Endothelial cell of umbilical vein (primary cell): ENCODE measurements at regions not wholly inside any gene's neighbourhood (a gene's known extent, or its start where the extent isn't known, plus 50 kb on each side); places are given as distances from the start of the nearest gene placed in this dataset.

Experiments
- BruUV-seq: library from RNA; stranded (reverse); fragments of 400-500 nt; replicated peaks from 2 replicates; lab custom pipeline; 2021; lab: Mats Ljungman, UMichigan
- CTCF ChIA-PET: fragments of 300-600, 350-600 bp; sonication (Branson Sonifier 250); formaldehyde crosslinking; loops from one replicate; lab custom pipeline; 2021; ENCODE audit warnings: antibody characterized with exemption, inconsistent platforms; lab: Charles Lee
- POLR2A ChIA-PET: fragments of 300-600, 350-600 bp; sonication (Branson Sonifier 250); formaldehyde crosslinking; loops from one replicate; lab custom pipeline; 2021; ENCODE audit warnings: antibody characterized with exemption, inconsistent platforms; lab: Charles Lee
- DNase-seq: peaks from one replicate; pipeline ENCODE4 v3.0.0-alpha.2; 2011; ENCODE audit warnings: low read depth, low spot score
- FAIRE-seq: peaks from 2 replicates; lab custom pipeline; 2011; peaks lifted over from hg19 to GRCh38; lab: Jason Lieb, UNC
- H2AFZ ChIP-seq: 2 replicates; pipeline ENCODE4 v1.6.0; 2012; ENCODE audit warnings: low read depth, low read length, control low read depth, inconsistent platforms
- H3K27ac ChIP-seq: 2 replicates; pipeline ENCODE4 v1.5.1; 2011; ENCODE audit warnings: low read depth, mild to moderate bottlenecking, control low read depth, low read length, moderate library complexity; ENCODE audit not compliant: insufficient read depth
- H3K27me3 ChIP-seq, 2 experiments: 2 replicates each; pipeline versions ENCODE4 v1.6.0 to v1.6.1; 2011; ENCODE audit warnings: low read length in 2 of 2, mixed read lengths in 1 of 2; ENCODE audit not compliant: control insufficient read depth in 2 of 2, insufficient read depth in 2 of 2
- H3K36me3 ChIP-seq, 2 experiments: 2 replicates in 1 of 2; 3 replicates in 1 of 2; pipeline ENCODE4 v1.5.1; 2011; ENCODE audit warnings: low read length in 2 of 2, mild to moderate bottlenecking in 1 of 2, moderate library complexity in 1 of 2; ENCODE audit not compliant: control insufficient read depth in 2 of 2, insufficient read depth in 2 of 2; ENCODE audit errors: extremely low read depth in 1 of 2
- H3K4me1 ChIP-seq: 3 replicates; pipeline ENCODE4 v1.5.1; 2011; ENCODE audit warnings: mild to moderate bottlenecking, low read length; ENCODE audit not compliant: control insufficient read depth, insufficient read depth; ENCODE audit errors: extremely low read depth
- H3K4me2 ChIP-seq: 2 replicates; pipeline ENCODE4 v1.6.1; 2011; ENCODE audit warnings: low read length, control low read depth, mixed read lengths; ENCODE audit not compliant: insufficient read depth
- H3K4me3 ChIP-seq, 3 experiments: fragments of 200-600 bp in 1 of 3; sonication (generic), shearing (Covaris generic) in 1 of 3; replicated peaks in 1 of 3; 2 replicates each; pipeline ENCODE4 v1.5.1; 2011 to 2016; ENCODE audit warnings: control low read depth in 3 of 3, low read length in 3 of 3, mild to moderate bottlenecking in 2 of 3, inconsistent platforms in 1 of 3, low read depth in 1 of 3, moderate library complexity in 1 of 3; ENCODE audit not compliant: insufficient read depth in 1 of 3
- H3K79me2 ChIP-seq: 2 replicates; pipeline ENCODE4 v1.6.0; 2012; ENCODE audit warnings: low read length, inconsistent platforms; ENCODE audit not compliant: control insufficient read depth, insufficient read depth
- H3K9ac ChIP-seq: replicated peaks from 2 replicates; pipeline ENCODE3; 2011; ENCODE audit warnings: low read length, control low read depth; ENCODE audit not compliant: insufficient read depth; ENCODE audit errors: extremely low read depth
- H3K9me1 ChIP-seq: replicated peaks from 3 replicates; pipeline ENCODE4 v1.6.0; 2011; ENCODE audit warnings: mild to moderate bottlenecking, low read length; ENCODE audit not compliant: control insufficient read depth, insufficient read depth; ENCODE audit errors: extremely low read depth
- H3K9me3 ChIP-seq: replicated peaks from 2 replicates; pipeline ENCODE4 v1.5.1; 2012; ENCODE audit warnings: low read length, inconsistent platforms; ENCODE audit not compliant: control insufficient read depth, insufficient read depth
- H4K20me1 ChIP-seq: replicated peaks from 2 replicates; pipeline ENCODE3; 2011; ENCODE audit warnings: mild to moderate bottlenecking, low read length; ENCODE audit not compliant: control insufficient read depth, insufficient read depth; ENCODE audit errors: extremely low read depth
- CTCF ChIP-seq, 2 donors: IDR thresholded peaks; 1 replicate in 1 of 2; 2 replicates in 1 of 2; pipeline ENCODE4 v1.5.1; 2011; ENCODE audit warnings: low read length in 2 of 2, mild to moderate bottlenecking in 2 of 2, moderate library complexity in 2 of 2, control low read depth in 1 of 2, inconsistent platforms in 1 of 2, low read depth in 1 of 2; ENCODE audit not compliant: insufficient read depth in 1 of 2; ENCODE audit errors: extremely low read depth in 1 of 2
- EZH2 ChIP-seq: IDR thresholded peaks from 2 replicates; pipeline ENCODE4 v1.6.1; 2012; ENCODE audit warnings: borderline replicate concordance, low read depth, mild to moderate bottlenecking, moderate library complexity, low read length, inconsistent platforms; ENCODE audit not compliant: severe bottlenecking
- FOS ChIP-seq: IDR thresholded peaks from 2 replicates; pipeline ENCODE4 v1.6.1; 2011; ENCODE audit warnings: mild to moderate bottlenecking, low read length, moderate library complexity, borderline replicate concordance; ENCODE audit not compliant: insufficient read depth
- GATA2 ChIP-seq: IDR thresholded peaks from 2 replicates; pipeline ENCODE4 v1.7.0; 2011; ENCODE audit warnings: low read depth, mild to moderate bottlenecking, moderate library complexity, mixed read lengths, low read length; ENCODE audit not compliant: insufficient read length, insufficient read depth
- JUN ChIP-seq: IDR thresholded peaks from 2 replicates; pipeline ENCODE4 v1.6.1; 2011; ENCODE audit warnings: borderline replicate concordance, low read depth; ENCODE audit not compliant: insufficient read length, insufficient read depth
- MAX ChIP-seq: IDR thresholded peaks from 2 replicates; pipeline ENCODE4 v1.6.1; 2011; ENCODE audit not compliant: insufficient read depth, insufficient read length
- MYC ChIP-seq: IDR thresholded peaks from one replicate; pipeline ENCODE4 v1.6.1; 2011; ENCODE audit warnings: mild to moderate bottlenecking, low read depth, low read length
- POLR2A ChIP-seq: IDR thresholded peaks from 2 replicates; pipeline ENCODE4 v1.6.1; 2012; ENCODE audit warnings: low read depth, mild to moderate bottlenecking, control low read depth, low read length
- POLR2AphosphoS5 ChIP-seq: IDR thresholded peaks from 2 replicates; pipeline ENCODE4 v1.6.1; 2012; ENCODE audit warnings: low read depth, mild to moderate bottlenecking, control low read depth, low read length, moderate library complexity; ENCODE audit not compliant: insufficient read depth
- dilution Hi-C: fragments of 300-500 bp; cut with MboI; formaldehyde crosslinking; loops from one replicate; pipeline ENCODE4 v1.15.0; 2019; ENCODE audit warnings: low sequenced_read_pairs; ENCODE audit not compliant: extremely low pct_ligation_motif_present
- intact Hi-C: fragments of 100-400 bp; cut with micrococcal nuclease; formaldehyde crosslinking; loops from one replicate; pipeline ENCODE4 v1.10.0; 2022

- intact Hi-C loops, result no loop called here
- no TSS peak for BruUV-seq
These were observed 123.9 kb upstream of the OPCML start for GRCh38 chr11:133656082-133656635.

More at GRCh38 chr11:133656082-133656635, 123.9 kb upstream of the OPCML start:
- H3K4me1 ChIP-seq, result no peaks in the 10 kb centered on the region
- no peak for TF ChIP-seq CTCF (IDR thresholded peaks at IDR 0.05; ENCODE audit: extremely low read depth in 1 of 2, insufficient read depth in 1 of 2, low read depth in 1 of 2, low read length in 2 of 2)
- TF ChIP-seq MAX, result no peak
- no peak for TF ChIP-seq MYC
- no peak for TF ChIP-seq POLR2AphosphoS5
- no peak for TF ChIP-seq FOS
- TF ChIP-seq GATA2, result no peak
- TF ChIP-seq POLR2A, result no peak
- no peak for TF ChIP-seq EZH2
- TF ChIP-seq JUN, result no peak
- no peak overlapping the region for H3K9ac ChIP-seq
- FAIRE-seq (no peak), DNase-seq (no peak)
- H3K27me3 ChIP-seq, result no peaks in the 10 kb centered on the region
- ChIA-PET CTCF (no interaction called here), POLR2A (no interaction called here)
- H2AFZ ChIP-seq, result no peak overlapping the region
- H3K27ac ChIP-seq, result no peak overlapping the region
- dilution Hi-C loops, result no loop called here
- no peaks in the 10 kb centered on the region for H3K36me3 ChIP-seq
- peaks cover 8% of the 10 kb centered on the region for H3K9me3 ChIP-seq
- H3K79me2 ChIP-seq, result no peaks in the 10 kb centered on the region
- H3K4me2 ChIP-seq, result no peak overlapping the region
- no peaks in the 10 kb centered on the region for H4K20me1 ChIP-seq
- H3K9me1 ChIP-seq, result no peaks in the 10 kb centered on the region
- H3K4me3 ChIP-seq, result no peak overlapping the region
